Psoas muscle (tissue), 7 donors: ENCODE measurements at regions not wholly inside any gene's neighbourhood (a gene's known extent, or its start where the extent isn't known, plus 50 kb on each side); places are given as distances from the start of the nearest gene placed in this dataset.

Experiments
- ATAC-seq, 4 donors: fragments of 200-7000 bp; cut with Tn5 transposase; one replicate each; pipeline ENCODE4 v1.9.1; 2020; ENCODE audit warnings: moderate library complexity in 3 of 4, mild to moderate bottlenecking in 2 of 4
- DNase-seq, 2 donors: peaks; one replicate each; pipeline ENCODE4 v3.0.0-alpha.2; 2020
- H3K27ac ChIP-seq: fragments of 200-600 bp; one replicate; pipeline ENCODE4 v1.8.0; 2022
- H3K27me3 ChIP-seq, 3 donors: fragments of 200-600 bp in 1 of 3; one replicate each; pipeline versions ENCODE4 v1.6.1 to v1.8.0; 2013 to 2022; ENCODE audit warnings: low read length in 2 of 3, mild to moderate bottlenecking in 2 of 3, moderate library complexity in 1 of 3; ENCODE audit not compliant: insufficient read depth in 3 of 3
- H3K36me3 ChIP-seq, 2 donors: fragments of 200-600 bp in 1 of 2; one replicate each; pipeline versions ENCODE4 v1.6.1 to v1.8.0; 2013 to 2022; ENCODE audit warnings: low read depth in 1 of 2, mild to moderate bottlenecking in 1 of 2, moderate library complexity in 1 of 2; ENCODE audit not compliant: insufficient read depth in 1 of 2
- H3K4me1 ChIP-seq: fragments of 200-600 bp; one replicate; pipeline ENCODE4 v1.8.0; 2022
- H3K4me3 ChIP-seq: fragments of 200-600 bp; one replicate; pipeline ENCODE4 v1.8.0; 2022; ENCODE audit warnings: mild to moderate bottlenecking
- H3K9me3 ChIP-seq: fragments of 200-600 bp; one replicate; pipeline ENCODE4 v1.8.0; 2022
- WGBS, 3 donors: extraction: QIAGEN DNeasy Blood & Tissue Kit; methylation state at CpG; one replicate each; pipeline versions ENCODE4 v1.1.6 to v1.1.7; 2013; 5-methylcytosine and 5-hydroxymethylcytosine counted together
- intact Hi-C, 2 donors: fragments of 100-400 bp; cut with DNase I; formaldehyde crosslinking; loops; one replicate each; pipeline versions ENCODE4 v1.11.0 to v1.14.2; 2022
- TF ChIP-seq, protein P1 (sequence below): fragments of 200-600 bp; IDR thresholded peaks from one replicate; pipeline ENCODE4 v1.8.0; 2022; ENCODE audit warnings: antibody characterized with exemption
- donor health status: healthy with polysubstance abuse.
- donor health status: DM: no; HTN: no; CAD: no; lungs with moderate emphysema.
- donor health status: Bipolar disorder and iron deficiency.
- donor health status: healthy.
- donor health status: DM: yes; HTN: yes; CAD: no.
- donor health status: DM: no; HTN: no; CAD: no.
- donor health status: DM: yes; HTN: yes; CAD: no.

- no peak overlapping the region for H3K4me3 ChIP-seq
- no peaks in the 10 kb centered on the region for H3K4me1 ChIP-seq
- H3K27ac ChIP-seq, result no peak overlapping the region
- DNase-seq (no peak), ATAC-seq (no peak)
- TF ChIP-seq, protein P1, sequence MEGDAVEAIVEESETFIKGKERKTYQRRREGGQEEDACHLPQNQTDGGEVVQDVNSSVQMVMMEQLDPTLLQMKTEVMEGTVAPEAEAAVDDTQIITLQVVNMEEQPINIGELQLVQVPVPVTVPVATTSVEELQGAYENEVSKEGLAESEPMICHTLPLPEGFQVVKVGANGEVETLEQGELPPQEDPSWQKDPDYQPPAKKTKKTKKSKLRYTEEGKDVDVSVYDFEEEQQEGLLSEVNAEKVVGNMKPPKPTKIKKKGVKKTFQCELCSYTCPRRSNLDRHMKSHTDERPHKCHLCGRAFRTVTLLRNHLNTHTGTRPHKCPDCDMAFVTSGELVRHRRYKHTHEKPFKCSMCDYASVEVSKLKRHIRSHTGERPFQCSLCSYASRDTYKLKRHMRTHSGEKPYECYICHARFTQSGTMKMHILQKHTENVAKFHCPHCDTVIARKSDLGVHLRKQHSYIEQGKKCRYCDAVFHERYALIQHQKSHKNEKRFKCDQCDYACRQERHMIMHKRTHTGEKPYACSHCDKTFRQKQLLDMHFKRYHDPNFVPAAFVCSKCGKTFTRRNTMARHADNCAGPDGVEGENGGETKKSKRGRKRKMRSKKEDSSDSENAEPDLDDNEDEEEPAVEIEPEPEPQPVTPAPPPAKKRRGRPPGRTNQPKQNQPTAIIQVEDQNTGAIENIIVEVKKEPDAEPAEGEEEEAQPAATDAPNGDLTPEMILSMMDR, result no peak
- H3K36me3 ChIP-seq, result no peaks in the 10 kb centered on the region
- no peaks in the 10 kb centered on the region for H3K27me3 ChIP-seq
- intact Hi-C loops, result no loop called here
- 57 to 67% (median 57%) methylated on average over 4 of the region's 4 CpGs for WGBS, 3 donors
- no peaks in the 10 kb centered on the region for H3K9me3 ChIP-seq
Observed at GRCh38 chr2:6233993-6234392, 541.8 kb downstream of the SOX11 start.

- ATAC-seq, result no peak
- TF ChIP-seq, protein P1, result no peak
- H3K4me3 ChIP-seq, result no peak overlapping the region
- no peaks in the 10 kb centered on the region for H3K4me1 ChIP-seq
- WGBS, 3 donors, result 75 to 80% (median 77%) methylated on average over 3 of the region's 3 CpGs
- no peaks in the 10 kb centered on the region for H3K9me3 ChIP-seq
- intact Hi-C loops, result no loop called here
- H3K36me3 ChIP-seq, result no peaks in the 10 kb centered on the region
- DNase-seq, result no peak
- no peaks in the 10 kb centered on the region for H3K27me3 ChIP-seq
- no peak overlapping the region for H3K27ac ChIP-seq
Observed at GRCh38 chr2:6234702-6235101, 542.5 kb downstream of the SOX11 start.

- intact Hi-C loops, result no loop called here
- ATAC-seq (no peak), DNase-seq (no peak)
- WGBS, 3 donors, result 57 to 60% (median 57%) methylated on average over 5 of the region's 5 CpGs
- H3K9me3 ChIP-seq, result no peaks in the 10 kb centered on the region
- no peaks in the 10 kb centered on the region for H3K36me3 ChIP-seq
- TF ChIP-seq, protein P1, result no peak
- no peak overlapping the region for H3K4me3 ChIP-seq
- no peak overlapping the region for H3K27ac ChIP-seq
- no peaks in the 10 kb centered on the region for H3K27me3 ChIP-seq
- H3K4me1 ChIP-seq, result no peaks in the 10 kb centered on the region
Observed at GRCh38 chr2:6236317-6236716, 544.1 kb downstream of the SOX11 start.

DNA sequence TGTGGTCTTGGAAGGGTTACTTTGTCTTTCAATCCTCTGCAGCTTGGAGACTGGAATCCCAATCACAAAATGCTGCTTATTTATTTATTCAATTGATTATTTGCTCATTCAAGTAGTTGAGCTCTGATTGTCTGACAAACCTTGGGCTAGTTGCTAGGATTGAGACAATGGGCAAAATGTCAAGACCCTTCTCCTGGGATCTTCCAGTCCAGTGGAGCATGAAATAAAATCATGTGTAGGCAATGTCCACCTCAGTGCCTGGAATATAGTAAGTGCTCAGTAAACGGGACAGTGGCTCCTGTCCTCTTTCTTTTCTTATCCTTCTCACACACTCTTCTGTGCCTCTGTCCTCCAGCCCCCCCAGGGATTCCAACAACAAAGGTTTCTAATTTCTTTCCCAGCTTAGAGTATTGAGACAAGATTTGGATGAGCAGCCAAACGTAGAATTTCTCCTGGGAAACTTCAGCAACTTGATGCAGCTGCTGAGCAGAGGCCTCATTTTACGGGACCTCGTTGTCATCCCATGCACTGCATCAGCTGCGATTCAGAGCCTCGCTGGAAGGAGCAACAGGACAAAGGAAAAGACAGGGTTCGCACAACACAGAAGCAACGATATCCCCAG lies 545.0 kb downstream of the SOX11 start:
- Histone ChIP-seq H3K27me3 (no peaks in the 10 kb centered on the region), H3K4me3 (no peak overlapping the region), H3K36me3 (no peaks in the 10 kb centered on the region), H3K9me3 (no peaks in the 10 kb centered on the region), H3K27ac (no peak overlapping the region), H3K4me1 (no peaks in the 10 kb centered on the region)
- 52 to 68% (median 62%) methylated on average over 8 of the region's 8 CpGs for WGBS, 3 donors
- ATAC-seq (no peak), DNase-seq (no peak)
- intact Hi-C loops, result no loop called here
- TF ChIP-seq, protein P1, result no peak

DNA sequence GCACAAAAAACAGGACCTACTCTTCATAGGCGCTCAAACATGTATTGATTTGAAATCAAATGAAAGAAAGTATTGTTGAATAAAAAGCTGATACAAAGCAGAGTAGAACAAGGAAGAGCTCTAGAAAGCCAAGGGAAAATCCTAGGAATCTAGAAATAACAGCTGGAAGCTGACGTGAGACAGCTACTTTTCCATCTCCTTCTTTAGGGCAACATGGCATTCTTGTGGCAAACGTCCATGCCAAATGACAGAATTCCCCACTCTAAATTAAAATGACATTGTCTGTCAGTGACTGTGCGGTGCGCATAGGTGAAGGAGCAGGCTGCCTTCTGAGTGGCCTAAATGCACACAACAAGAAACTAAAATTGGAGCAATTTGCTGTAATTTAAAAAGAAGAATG lies 557.4 kb downstream of the SOX11 start:
- no peak for DNase-seq
- Histone ChIP-seq H3K4me1 (no peaks in the 10 kb centered on the region), H3K27ac (no peak overlapping the region), H3K36me3 (no peaks in the 10 kb centered on the region), H3K27me3 (no peaks in the 10 kb centered on the region), H3K9me3 (no peaks in the 10 kb centered on the region), H3K4me3 (no peak overlapping the region)
- TF ChIP-seq, protein P1, result no peak
- intact Hi-C loops, result no loop called here
- 59 to 67% (median 63%) methylated on average over 5 of the region's 5 CpGs for WGBS, 3 donors
- ATAC-seq, result no peak
